Left ventricle myocardium inferior (tissue), 1 donor: ENCODE measurements at regions not wholly inside any gene's neighbourhood (a gene's known extent, or its start where the extent isn't known, plus 50 kb on each side); places are given as distances from the start of the nearest gene placed in this dataset.

Experiments used
- DNase-seq: peaks from one replicate; pipeline ENCODE4 v3.0.0-alpha.2; 2020
- H3K27ac ChIP-seq: fragments of 200-600 bp; replicated peaks from 2 replicates; pipeline ENCODE4 v1.8.0; 2021
- H3K27me3 ChIP-seq: fragments of 200-600 bp; 2 replicates; pipeline ENCODE4 v1.8.0; 2021; ENCODE audit warnings: low read depth
- H3K36me3 ChIP-seq: fragments of 200-600 bp; 2 replicates; pipeline ENCODE4 v1.8.0; 2021
- H3K4me1 ChIP-seq: fragments of 200-600 bp; 2 replicates; pipeline ENCODE4 v1.8.0; 2021
- H3K4me3 ChIP-seq: fragments of 200-600 bp; 2 replicates; pipeline ENCODE4 v1.8.0; 2021; ENCODE audit warnings: mild to moderate bottlenecking, moderate library complexity
- H3K9me3 ChIP-seq: fragments of 200-600 bp; replicated peaks from 2 replicates; pipeline ENCODE4 v1.8.0; 2021
- intact Hi-C: fragments of 100-400 bp; cut with micrococcal nuclease; formaldehyde crosslinking; loops from one replicate; pipeline ENCODE4 v1.11.0; 2022
- TF ChIP-seq, protein P1 (sequence below): fragments of 200-600 bp; IDR thresholded peaks from 2 replicates; pipeline ENCODE4 v1.8.0; 2021; ENCODE audit warnings: antibody characterized with exemption, mild to moderate bottlenecking, borderline replicate concordance
- donor health status: DM: no; HTN: yes; CAD: no; lungs with severe emphysema.

DNA sequence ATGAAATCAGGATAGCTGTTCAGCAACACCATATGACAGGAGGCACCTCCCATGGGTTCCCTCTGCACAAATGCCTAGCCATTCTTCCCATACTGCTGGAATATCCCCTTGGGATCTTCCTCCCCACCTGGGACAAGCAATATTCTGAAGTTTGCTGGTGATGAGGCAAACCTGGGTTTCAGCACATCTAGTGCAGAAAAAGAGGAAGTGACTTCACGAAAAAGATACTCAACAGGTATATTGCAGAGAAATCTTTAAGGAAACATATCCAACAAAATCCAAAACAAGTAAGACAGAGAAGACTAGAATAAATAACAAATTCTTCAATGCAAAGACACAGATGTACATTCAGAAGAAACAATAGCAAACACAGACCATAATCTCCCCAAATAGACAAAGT lies 1497.0 kb downstream of the PCDH9 start:
- no peak for DNase-seq
- H3K27ac ChIP-seq: no peak overlapping the region
- intact Hi-C loops: no loop called here
- TF ChIP-seq, protein P1, sequence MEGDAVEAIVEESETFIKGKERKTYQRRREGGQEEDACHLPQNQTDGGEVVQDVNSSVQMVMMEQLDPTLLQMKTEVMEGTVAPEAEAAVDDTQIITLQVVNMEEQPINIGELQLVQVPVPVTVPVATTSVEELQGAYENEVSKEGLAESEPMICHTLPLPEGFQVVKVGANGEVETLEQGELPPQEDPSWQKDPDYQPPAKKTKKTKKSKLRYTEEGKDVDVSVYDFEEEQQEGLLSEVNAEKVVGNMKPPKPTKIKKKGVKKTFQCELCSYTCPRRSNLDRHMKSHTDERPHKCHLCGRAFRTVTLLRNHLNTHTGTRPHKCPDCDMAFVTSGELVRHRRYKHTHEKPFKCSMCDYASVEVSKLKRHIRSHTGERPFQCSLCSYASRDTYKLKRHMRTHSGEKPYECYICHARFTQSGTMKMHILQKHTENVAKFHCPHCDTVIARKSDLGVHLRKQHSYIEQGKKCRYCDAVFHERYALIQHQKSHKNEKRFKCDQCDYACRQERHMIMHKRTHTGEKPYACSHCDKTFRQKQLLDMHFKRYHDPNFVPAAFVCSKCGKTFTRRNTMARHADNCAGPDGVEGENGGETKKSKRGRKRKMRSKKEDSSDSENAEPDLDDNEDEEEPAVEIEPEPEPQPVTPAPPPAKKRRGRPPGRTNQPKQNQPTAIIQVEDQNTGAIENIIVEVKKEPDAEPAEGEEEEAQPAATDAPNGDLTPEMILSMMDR: no peak
- H3K4me1 ChIP-seq: no peaks in the 10 kb centered on the region
- no peak overlapping the region for H3K4me3 ChIP-seq
- H3K36me3 ChIP-seq: no peaks in the 10 kb centered on the region
- no peaks in the 10 kb centered on the region for H3K27me3 ChIP-seq
- H3K9me3 ChIP-seq: peaks cover 41% of the 10 kb centered on the region

DNA sequence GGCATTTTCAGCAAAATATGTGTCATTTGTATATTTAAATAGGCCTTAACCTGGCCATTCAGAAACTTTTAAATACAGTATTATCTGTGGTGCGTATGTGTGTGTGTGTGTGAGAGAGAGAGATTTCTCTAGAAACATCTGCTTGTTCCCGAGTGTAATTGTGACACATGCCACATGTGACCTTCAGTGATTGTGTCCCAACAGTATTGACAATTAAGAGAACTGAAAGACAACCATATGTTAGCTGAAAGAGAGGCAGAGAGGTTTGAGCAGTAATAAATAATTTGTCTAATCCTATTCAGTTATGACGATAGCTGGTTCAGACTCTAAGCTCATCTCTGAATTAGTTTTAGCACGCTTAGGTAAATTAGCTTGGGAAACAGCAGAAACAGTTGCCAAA lies 1503.1 kb downstream of the PCDH9 start:
- Histone ChIP-seq H3K27ac (no peak overlapping the region), H3K36me3 (no peaks in the 10 kb centered on the region), H3K4me1 (no peaks in the 10 kb centered on the region), H3K4me3 (no peak overlapping the region), H3K27me3 (no peaks in the 10 kb centered on the region), H3K9me3 (no peaks in the 10 kb centered on the region)
- intact Hi-C loops: no loop called here
- no peak for DNase-seq
- TF ChIP-seq, protein P1: no peak

DNA sequence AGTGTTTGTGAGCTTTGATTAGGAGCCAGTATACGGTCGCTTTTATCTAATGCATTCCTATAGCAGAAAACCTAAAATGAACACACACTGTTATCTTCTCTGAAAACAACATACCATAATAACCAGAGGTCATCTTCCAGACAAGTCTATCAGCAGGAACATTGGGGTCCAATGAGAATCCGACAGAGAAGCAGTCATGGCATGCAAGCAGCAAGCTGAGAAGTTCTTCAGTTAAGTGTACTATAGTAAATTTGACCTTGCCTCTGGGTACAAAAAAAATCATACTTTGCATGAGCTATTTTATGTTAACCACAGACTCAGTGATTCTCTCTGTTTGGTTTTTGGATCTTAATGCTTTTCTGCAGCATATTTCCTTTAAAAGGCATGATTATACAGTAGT lies 1505.1 kb downstream of the PCDH9 start:
- Histone ChIP-seq H3K36me3 (no peaks in the 10 kb centered on the region), H3K27ac (no peak overlapping the region), H3K9me3 (no peaks in the 10 kb centered on the region), H3K4me1 (no peaks in the 10 kb centered on the region), H3K4me3 (no peak overlapping the region), H3K27me3 (no peaks in the 10 kb centered on the region)
- TF ChIP-seq, protein P1: no peak
- intact Hi-C loops: no loop called here
- no peak for DNase-seq

DNA sequence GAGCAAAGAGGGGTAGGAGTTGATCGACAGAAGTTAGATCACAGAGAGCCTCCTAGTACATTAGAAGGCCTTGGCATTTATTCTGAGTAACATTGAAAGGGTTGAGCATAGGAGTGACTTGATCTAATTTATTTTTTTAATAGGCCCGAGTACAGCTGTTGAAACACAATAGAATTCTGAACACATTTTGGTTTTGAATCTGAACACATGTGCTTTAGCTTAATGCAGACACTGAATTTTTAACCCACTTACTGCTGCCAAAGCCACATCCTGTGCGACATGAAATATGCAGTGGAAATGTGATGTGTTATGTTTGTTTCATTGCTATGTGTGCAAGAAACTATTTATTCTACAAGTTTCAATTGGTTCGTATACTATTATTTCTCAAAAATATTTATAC lies 1505.9 kb downstream of the PCDH9 start:
- no peak for DNase-seq
- TF ChIP-seq, protein P1: no peak
- Histone ChIP-seq H3K36me3 (no peaks in the 10 kb centered on the region), H3K9me3 (no peaks in the 10 kb centered on the region), H3K27me3 (no peaks in the 10 kb centered on the region), H3K4me3 (no peak overlapping the region), H3K4me1 (no peaks in the 10 kb centered on the region), H3K27ac (no peak overlapping the region)
- intact Hi-C loops: no loop called here

DNA sequence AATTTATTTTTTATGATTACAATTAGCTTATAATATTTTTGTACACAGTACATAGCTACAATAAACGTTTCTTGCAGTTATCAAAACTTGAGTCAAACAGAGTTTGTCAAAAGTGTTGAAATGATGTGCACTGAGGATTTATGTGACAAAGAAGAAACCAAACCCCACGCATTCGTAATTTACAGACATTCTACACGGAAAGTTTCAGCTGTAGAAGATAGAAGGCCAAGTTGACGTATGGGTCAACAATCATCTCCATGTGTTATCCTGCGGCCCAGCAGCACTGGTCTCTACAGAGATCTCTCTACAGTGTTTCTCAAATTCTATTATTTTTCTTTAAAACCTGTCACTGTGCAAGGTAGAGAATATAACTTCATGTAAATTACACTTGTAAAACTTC lies 1507.6 kb downstream of the PCDH9 start:
- intact Hi-C loops: no loop called here
- no peak for DNase-seq
- Histone ChIP-seq H3K9me3 (peaks cover 4% of the 10 kb centered on the region), H3K27me3 (no peaks in the 10 kb centered on the region), H3K36me3 (no peaks in the 10 kb centered on the region), H3K27ac (no peak overlapping the region), H3K4me1 (no peaks in the 10 kb centered on the region), H3K4me3 (no peak overlapping the region)
- TF ChIP-seq, protein P1: no peak

DNA sequence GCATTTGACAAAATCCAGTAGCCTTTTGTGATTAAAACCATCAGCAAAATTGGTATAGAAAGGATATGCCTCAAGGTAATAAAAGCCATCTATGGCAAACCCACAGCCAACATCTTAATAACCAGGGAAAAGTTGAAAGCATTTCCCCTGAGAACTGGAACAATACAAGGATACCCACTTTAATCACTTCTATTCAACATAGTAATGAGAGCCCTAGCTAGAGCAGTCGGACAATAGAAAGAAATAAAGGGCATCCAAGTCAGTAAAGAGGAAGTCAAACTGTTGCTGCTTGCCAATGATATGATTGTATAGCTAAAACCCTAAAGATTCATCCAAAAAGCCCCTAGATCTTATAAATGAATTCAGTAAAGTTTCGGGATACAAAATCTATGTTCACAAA lies 1510.3 kb downstream of the PCDH9 start:
- TF ChIP-seq, protein P1: no peak
- Histone ChIP-seq H3K27me3 (no peaks in the 10 kb centered on the region), H3K9me3 (peaks cover 11% of the 10 kb centered on the region), H3K4me3 (no peak overlapping the region), H3K36me3 (no peaks in the 10 kb centered on the region), H3K4me1 (no peaks in the 10 kb centered on the region), H3K27ac (no peak overlapping the region)
- no peak for DNase-seq
- intact Hi-C loops: no loop called here
